ENCODE measurements at regions not wholly inside any gene's neighbourhood (a gene's known extent, or its start where the extent isn't known, plus 50 kb on each side); places are given as distances from the start of the nearest gene placed in this dataset.

DNA sequence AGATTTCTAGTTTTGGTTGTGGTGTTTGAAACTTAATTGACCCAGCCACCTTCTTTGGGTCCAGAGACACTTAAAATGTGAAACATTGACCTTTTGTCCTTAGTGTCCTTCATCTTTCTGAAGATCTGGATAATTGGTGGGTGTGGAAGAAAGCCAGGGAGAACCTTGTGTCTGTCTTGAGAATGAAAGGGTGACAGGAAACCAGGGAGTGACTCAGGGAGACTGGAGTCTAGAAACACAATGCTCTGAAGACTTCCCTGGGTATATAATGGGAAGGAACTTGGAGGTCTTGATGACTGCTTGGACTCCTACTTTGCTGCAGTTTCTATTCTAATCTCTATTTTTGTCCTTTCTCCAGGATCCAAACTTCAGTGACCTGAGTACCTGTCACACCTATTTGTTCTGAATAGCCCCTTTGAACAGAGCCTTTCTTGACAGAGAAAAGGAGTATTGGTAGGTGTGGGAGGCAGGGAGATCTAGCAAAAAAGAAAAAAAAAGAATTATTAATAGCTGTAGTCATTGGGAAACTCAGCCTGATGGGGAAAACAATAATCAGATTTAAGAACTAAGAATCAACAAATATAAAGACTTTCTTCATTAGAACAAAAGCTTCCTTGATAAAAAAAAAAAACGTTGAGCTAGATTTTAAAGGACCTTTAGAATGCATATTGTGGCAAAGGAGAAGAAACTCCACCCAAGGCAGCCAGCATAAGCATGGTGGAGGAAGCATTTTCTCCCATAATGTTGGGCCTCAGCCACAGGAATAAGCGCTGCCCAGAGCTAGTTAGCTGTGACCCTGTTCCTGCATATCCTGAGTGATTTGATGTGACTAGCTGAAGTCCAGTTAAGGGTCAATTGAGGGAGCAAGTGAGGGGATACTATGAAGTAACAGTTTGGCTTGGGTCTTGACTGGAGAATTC lies 77.9 kb upstream of the HOXC13 start:
- TF ChIP-seq, protein P1, sequence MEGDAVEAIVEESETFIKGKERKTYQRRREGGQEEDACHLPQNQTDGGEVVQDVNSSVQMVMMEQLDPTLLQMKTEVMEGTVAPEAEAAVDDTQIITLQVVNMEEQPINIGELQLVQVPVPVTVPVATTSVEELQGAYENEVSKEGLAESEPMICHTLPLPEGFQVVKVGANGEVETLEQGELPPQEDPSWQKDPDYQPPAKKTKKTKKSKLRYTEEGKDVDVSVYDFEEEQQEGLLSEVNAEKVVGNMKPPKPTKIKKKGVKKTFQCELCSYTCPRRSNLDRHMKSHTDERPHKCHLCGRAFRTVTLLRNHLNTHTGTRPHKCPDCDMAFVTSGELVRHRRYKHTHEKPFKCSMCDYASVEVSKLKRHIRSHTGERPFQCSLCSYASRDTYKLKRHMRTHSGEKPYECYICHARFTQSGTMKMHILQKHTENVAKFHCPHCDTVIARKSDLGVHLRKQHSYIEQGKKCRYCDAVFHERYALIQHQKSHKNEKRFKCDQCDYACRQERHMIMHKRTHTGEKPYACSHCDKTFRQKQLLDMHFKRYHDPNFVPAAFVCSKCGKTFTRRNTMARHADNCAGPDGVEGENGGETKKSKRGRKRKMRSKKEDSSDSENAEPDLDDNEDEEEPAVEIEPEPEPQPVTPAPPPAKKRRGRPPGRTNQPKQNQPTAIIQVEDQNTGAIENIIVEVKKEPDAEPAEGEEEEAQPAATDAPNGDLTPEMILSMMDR (IDR thresholded peaks at IDR 0.05; ENCODE audit: insufficient read depth, low read length, poor library complexity, severe bottlenecking), result no peak
- Histone ChIP-seq H3K36me3 (ENCODE audit: control insufficient read depth, insufficient read depth, low read length) (no peaks in the 10 kb centered on the region), H3K4me3 (ENCODE audit: low read depth, low read length) (no peak overlapping the region), H3K27me3 (ENCODE audit: control insufficient read depth, insufficient read depth, low read length) (no peaks in the 10 kb centered on the region)
- DNase-seq (ENCODE audit: low read depth), result no peak

DNA sequence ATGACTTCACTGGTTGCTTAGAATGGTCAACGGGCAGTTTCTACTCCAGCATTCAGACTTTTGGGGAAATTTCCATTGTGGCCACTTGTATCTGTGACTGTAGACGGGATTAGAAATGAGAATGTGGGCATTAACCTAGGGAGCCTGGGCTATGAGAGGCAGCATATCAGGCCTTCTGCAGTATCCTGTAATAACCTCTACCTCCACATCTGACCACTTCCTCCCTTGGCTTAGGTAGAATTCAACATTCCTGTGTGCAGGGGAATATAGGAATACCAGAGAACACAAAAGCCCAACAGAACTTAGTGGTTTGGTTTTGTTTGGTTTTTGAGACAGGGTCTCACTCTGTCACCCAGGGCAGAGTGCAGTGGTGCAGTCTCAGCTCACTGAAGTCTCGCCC lies 76.4 kb upstream of the HOXC13 start:
- TF ChIP-seq, protein P1 (IDR thresholded peaks at IDR 0.05; ENCODE audit: insufficient read depth, low read length, poor library complexity, severe bottlenecking), result no peak
- H3K36me3 ChIP-seq (ENCODE audit: control insufficient read depth, insufficient read depth, low read length), result no peaks in the 10 kb centered on the region
- no peak for DNase-seq (ENCODE audit: low read depth)

DNA sequence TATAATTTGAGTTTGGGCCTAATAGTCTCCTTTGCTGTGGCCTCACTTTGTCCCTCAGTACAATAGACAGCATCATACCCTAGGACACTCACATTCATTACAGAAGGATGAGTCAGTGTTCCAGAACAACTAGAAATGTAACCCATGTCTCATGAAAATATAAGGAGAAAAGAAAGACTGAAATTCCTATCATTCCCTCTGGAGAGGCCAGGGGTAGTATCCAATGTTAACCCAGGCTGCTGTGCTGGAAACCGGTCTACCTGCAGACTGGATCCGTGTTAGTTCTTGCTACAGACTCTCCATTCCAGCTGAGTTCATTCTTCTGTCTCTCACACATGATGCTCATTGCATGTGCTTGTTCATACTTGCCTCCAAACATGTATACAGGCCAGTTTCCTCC lies 75.8 kb upstream of the HOXC13 start:
- TF ChIP-seq, protein P1 (IDR thresholded peaks at IDR 0.05; ENCODE audit: insufficient read depth, low read length, poor library complexity, severe bottlenecking), result no peak
- no peak for DNase-seq (ENCODE audit: low read depth)
- no peaks in the 10 kb centered on the region for H3K36me3 ChIP-seq (ENCODE audit: control insufficient read depth, insufficient read depth, low read length)

More for the DNA sequence above, 76.4 kb upstream of the HOXC13 start:
- Histone ChIP-seq H3K27me3 (ENCODE audit: control insufficient read depth, insufficient read depth, low read length) (no peaks in the 10 kb centered on the region), H3K4me3 (ENCODE audit: low read depth, low read length) (no peak overlapping the region)

DNA sequence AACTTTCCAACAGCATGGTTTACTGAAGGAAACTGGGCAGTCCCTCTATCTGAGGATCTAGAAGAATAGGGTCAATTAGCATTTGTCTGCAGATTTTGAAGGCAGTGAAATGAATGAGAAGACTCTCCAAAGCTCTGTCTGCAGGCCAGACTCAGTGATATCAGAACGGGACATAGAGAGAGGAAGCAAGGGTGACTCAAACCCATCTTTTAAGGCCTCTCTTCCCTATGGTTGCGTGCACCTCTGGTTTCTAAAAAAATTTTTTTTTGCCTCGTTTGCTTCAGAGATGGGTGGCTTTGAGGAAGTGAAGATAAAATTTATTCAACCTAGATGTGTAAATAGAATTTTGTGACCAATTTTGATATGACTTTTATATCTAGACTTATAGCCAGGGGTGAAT lies 71.9 kb upstream of the HOXC13 start:
- DNase-seq (ENCODE audit: low read depth), result no peak
- Histone ChIP-seq H3K4me3 (ENCODE audit: low read depth, low read length) (no peak overlapping the region), H3K36me3 (ENCODE audit: control insufficient read depth, insufficient read depth, low read length) (no peaks in the 10 kb centered on the region), H3K27me3 (ENCODE audit: control insufficient read depth, insufficient read depth, low read length) (no peaks in the 10 kb centered on the region)
- TF ChIP-seq, protein P1 (IDR thresholded peaks at IDR 0.05; ENCODE audit: insufficient read depth, low read length, poor library complexity, severe bottlenecking), result no peak

More for the DNA sequence above, 75.8 kb upstream of the HOXC13 start:
- H3K4me3 ChIP-seq (ENCODE audit: low read depth, low read length), result no peak overlapping the region
- H3K27me3 ChIP-seq (ENCODE audit: control insufficient read depth, insufficient read depth, low read length), result no peaks in the 10 kb centered on the region

DNA sequence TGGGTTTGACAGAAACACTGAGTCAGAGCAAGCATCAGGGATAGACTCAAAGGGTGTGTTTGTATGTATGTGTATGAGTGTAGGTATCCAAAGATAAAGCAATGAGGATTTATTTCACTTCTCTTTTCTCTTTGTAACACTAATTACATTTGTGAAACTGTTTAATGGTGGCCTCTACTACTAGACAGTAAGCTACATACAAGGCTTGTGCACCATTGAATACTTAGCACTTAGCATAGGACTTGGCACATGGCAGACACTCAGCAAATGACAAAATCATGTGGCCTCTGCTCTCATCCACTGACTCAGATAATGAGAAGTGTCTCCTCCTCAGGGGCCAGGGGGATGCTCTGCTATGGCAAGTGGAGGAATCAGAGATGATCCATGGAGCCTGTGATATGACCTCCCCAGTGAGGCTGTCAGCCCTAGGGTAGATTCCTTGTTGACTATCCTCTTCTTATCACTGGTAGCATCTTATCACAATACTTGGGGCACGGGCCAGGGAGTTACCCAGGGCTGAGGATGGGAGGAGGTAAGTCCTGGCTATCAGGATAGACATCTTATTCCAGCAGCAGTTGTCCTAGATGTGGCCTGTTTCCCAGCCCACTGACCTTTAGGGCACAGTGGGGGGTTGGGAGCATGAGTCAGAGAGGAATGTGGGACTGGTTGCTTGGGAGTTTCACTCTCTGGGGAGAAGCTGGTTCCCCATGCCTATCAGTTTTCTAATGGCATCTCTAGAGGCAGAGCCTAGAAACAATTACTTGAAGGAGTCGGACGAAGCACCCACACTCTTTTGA lies 71.2 kb upstream of the HOXC13 start:
- TF ChIP-seq, protein P1 (IDR thresholded peaks at IDR 0.05; ENCODE audit: insufficient read depth, low read length, poor library complexity, severe bottlenecking), result no peak
- DNase-seq (ENCODE audit: low read depth), result no peak
- H3K4me3 ChIP-seq (ENCODE audit: low read depth, low read length), result no peak overlapping the region
- no peaks in the 10 kb centered on the region for H3K36me3 ChIP-seq (ENCODE audit: control insufficient read depth, insufficient read depth, low read length)
- no peaks in the 10 kb centered on the region for H3K27me3 ChIP-seq (ENCODE audit: control insufficient read depth, insufficient read depth, low read length)

Data from kidney epithelial cell (primary cell).